Tibial nerve (tissue), 3 donors: ENCODE measurements at regions not wholly inside any gene's neighbourhood (a gene's known extent, or its start where the extent isn't known, plus 50 kb on each side); places are given as distances from the start of the nearest gene placed in this dataset.

Experiments
- POLR2A ChIP-seq, 2 donors: fragments of 450-650 bp; IDR thresholded peaks; one replicate each; pipeline ENCODE4 v1.6.1; 2017; ENCODE audit warnings: antibody characterized with exemption in 2 of 2, mild to moderate bottlenecking in 2 of 2, moderate library complexity in 2 of 2
- TF ChIP-seq, protein P1 (sequence below), 5 experiments: fragments of 200-600 bp in 3 of 5; fragments of 450-650 bp in 2 of 5; sonication (generic) in 3 of 5; IDR thresholded peaks; one replicate each; pipeline ENCODE4 v1.5.1; 2016 to 2019; ENCODE audit warnings: antibody characterized with exemption in 5 of 5, mild to moderate bottlenecking in 3 of 5, moderate library complexity in 2 of 5

DNA sequence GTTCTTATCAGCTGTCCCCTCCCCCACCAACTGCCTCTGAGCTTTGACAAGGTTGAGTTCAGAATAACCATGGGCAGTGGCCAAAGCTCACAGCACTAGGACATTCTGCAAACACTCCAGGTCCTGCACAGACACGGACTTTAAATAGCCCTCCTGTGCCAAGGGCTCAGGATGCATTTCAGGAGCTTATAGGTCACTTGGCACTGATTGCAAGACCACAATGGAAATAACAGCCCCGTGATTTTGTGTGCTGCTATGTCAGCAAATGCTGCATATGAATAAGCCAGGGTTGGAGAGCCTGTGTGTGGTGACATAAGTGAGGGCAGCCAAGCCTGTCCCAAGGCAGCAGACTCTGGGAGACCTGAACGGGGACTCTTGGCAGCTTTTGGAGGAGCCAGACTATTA is 150.7 kb downstream of the DMRT2 start:
- TF ChIP-seq, protein P1, sequence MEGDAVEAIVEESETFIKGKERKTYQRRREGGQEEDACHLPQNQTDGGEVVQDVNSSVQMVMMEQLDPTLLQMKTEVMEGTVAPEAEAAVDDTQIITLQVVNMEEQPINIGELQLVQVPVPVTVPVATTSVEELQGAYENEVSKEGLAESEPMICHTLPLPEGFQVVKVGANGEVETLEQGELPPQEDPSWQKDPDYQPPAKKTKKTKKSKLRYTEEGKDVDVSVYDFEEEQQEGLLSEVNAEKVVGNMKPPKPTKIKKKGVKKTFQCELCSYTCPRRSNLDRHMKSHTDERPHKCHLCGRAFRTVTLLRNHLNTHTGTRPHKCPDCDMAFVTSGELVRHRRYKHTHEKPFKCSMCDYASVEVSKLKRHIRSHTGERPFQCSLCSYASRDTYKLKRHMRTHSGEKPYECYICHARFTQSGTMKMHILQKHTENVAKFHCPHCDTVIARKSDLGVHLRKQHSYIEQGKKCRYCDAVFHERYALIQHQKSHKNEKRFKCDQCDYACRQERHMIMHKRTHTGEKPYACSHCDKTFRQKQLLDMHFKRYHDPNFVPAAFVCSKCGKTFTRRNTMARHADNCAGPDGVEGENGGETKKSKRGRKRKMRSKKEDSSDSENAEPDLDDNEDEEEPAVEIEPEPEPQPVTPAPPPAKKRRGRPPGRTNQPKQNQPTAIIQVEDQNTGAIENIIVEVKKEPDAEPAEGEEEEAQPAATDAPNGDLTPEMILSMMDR (IDR thresholded peaks at IDR 0.05): no peak
- TF ChIP-seq POLR2A (IDR thresholded peaks at IDR 0.05): no peak
